Cardiac fibroblast (primary cell): ENCODE measurements at regions not wholly inside any gene's neighbourhood (a gene's known extent, or its start where the extent isn't known, plus 50 kb on each side); places are given as distances from the start of the nearest gene placed in this dataset.

Source experiments
- DNase-seq, 2 donors: peaks; one replicate each; pipeline versions ENCODE4 v3.0.0 to v3.0.0-alpha.2; 2010; ENCODE audit warnings: low read depth in 2 of 2
- H3K4me3 ChIP-seq, 2 donors: replicated peaks in 1 of 2; 1 replicate in 1 of 2; 2 replicates in 1 of 2; pipeline ENCODE4 v1.5.1; 2011; ENCODE audit warnings: low read depth in 2 of 2, low read length in 2 of 2, mild to moderate bottlenecking in 2 of 2, moderate library complexity in 1 of 2
- CTCF ChIP-seq: IDR thresholded peaks from one replicate; pipeline ENCODE4 v1.5.1; 2011; ENCODE audit warnings: low read depth, mild to moderate bottlenecking, low read length, inconsistent platforms

- DNase-seq, result no peak
Observed at GRCh38 chr12:98151984-98152383, 363.4 kb upstream of the TMPO start.

GRCh38 chr12:98154850-98155249, 360.5 kb upstream of the TMPO start:
- no peak overlapping the region for H3K4me3 ChIP-seq
- DNase-seq, result peak in 1 of 2 donors; percentile 2
- TF ChIP-seq CTCF, result no peak

More at GRCh38 chr12:98151984-98152383, 363.4 kb upstream of the TMPO start:
- H3K4me3 ChIP-seq, result no peak overlapping the region
- no peak for TF ChIP-seq CTCF

GRCh38 chr12:98156697-98157096, 358.7 kb upstream of the TMPO start:
- TF ChIP-seq CTCF, result no peak
- DNase-seq, result no peak
- no peak overlapping the region for H3K4me3 ChIP-seq

- no peak for TF ChIP-seq CTCF
- H3K4me3 ChIP-seq, result no peak overlapping the region
- no peak for DNase-seq
Observed at GRCh38 chr12:98162906-98163678, 352.3 kb upstream of the TMPO start.

GRCh38 chr12:98172304-98172703, 343.1 kb upstream of the TMPO start:
- no peak for DNase-seq
- no peak overlapping the region for H3K4me3 ChIP-seq
- TF ChIP-seq CTCF, result no peak

- no peak overlapping the region for H3K4me3 ChIP-seq
- DNase-seq, result no peak
- no peak for TF ChIP-seq CTCF
Observed at GRCh38 chr12:98172801-98173200, 342.6 kb upstream of the TMPO start.

- no peak for DNase-seq
- TF ChIP-seq CTCF, result no peak
Observed at GRCh38 chr12:98173773-98174427, 341.5 kb upstream of the TMPO start.

More at GRCh38 chr12:98173773-98174427, 341.5 kb upstream of the TMPO start:
- H3K4me3 ChIP-seq, result no peak overlapping the region
